Motor neuron (in vitro differentiated cells): ENCODE measurements at regions not wholly inside any gene's neighbourhood (a gene's known extent, or its start where the extent isn't known, plus 50 kb on each side); places are given as distances from the start of the nearest gene placed in this dataset.
"Not testable (repeated sequence)": the region's sequence is repeated elsewhere in the genome, so short reads cannot be mapped to it uniquely, and the experiment has no call there.

Experiments used
- ATAC-seq, 8 experiments: fragments of 200-7000 bp; cut with Tn5 transposase; replicated peaks in 6 of 8; 2 replicates each; pipeline ENCODE4 v1.8.0; 2021; ENCODE audit warnings: mild to moderate bottlenecking in 8 of 8, moderate library complexity in 8 of 8
- H3K27ac ChIP-seq, 2 donors: fragments of 250-450 bp; sonication (Bioruptor Pico); 2 replicates each; pipeline ENCODE4 v1.9.0; 2021; ENCODE audit warnings: antibody characterized with exemption in 2 of 2, mild to moderate bottlenecking in 2 of 2, moderate library complexity in 1 of 2
- H3K4me1 ChIP-seq, 2 donors: fragments of 250-450 bp; sonication (Bioruptor Pico); replicated peaks in 1 of 2; 2 replicates each; pipeline ENCODE4 v1.6.1; 2021; ENCODE audit warnings: antibody characterized with exemption in 2 of 2, mild to moderate bottlenecking in 2 of 2, moderate library complexity in 1 of 2
- H3K4me3 ChIP-seq, 5 donors: fragments of 250-450 bp; sonication (Bioruptor Pico); 2 replicates each; pipeline ENCODE4 v1.9.0; 2021; ENCODE audit warnings: antibody characterized with exemption in 5 of 5, mild to moderate bottlenecking in 5 of 5, moderate library complexity in 4 of 5
- WGBS, 10 experiments: fragments of 450-650 bp; shearing (Covaris generic); methylation state at CpG; one replicate each; pipeline ENCODE4 v1.0.0; 2022; 5-methylcytosine and 5-hydroxymethylcytosine counted together
- in situ Hi-C, 9 experiments: fragments of 400-800 bp; cut with MboI; loops; one replicate each; pipeline ENCODE4 v1.15.0; 2021; ENCODE audit warnings: low sequenced_read_pairs in 9 of 9, low pct_unique_long_range_greater_than_20kb in 2 of 9; ENCODE audit not compliant: unreplicated experiment in 9 of 9

DNA sequence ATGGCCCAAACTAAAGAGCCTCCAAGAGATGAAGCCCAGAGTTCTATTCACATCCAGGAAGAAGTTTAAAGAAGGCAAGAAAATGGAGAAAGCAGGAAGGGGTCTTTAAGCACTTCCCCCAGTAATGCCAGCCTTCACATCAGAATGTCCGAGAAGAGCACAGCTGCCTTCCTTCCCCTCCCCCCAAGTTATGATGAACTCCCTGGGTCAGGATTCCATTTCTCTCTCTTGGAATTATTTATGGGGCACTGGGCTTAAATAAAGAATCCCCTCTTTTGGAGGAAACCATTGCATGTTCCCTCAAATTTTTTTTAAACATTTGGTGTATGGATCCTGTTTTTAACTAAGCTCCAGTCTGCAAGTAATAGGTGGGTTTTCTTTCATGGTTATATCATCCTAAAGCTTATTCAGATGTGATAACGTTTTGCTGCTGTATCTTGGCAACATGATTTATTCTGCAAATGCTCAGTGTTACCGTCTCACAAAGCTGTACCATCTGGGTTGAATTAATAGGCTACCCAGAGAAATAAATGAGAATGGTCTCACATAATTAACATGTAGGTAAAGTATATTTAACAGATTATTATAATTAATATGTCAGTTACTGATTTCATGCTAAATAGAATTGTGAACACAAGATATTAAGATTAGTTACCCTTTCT lies 160.9 kb upstream of the TOX3 start:
- H3K4me1 ChIP-seq, result peaks cover 14 to 43% of the 10 kb centered on the region in 2 donors
- WGBS, 10 experiments, result 0 to 33% (median 0%) methylated on average over 1 to 3 of the region's 3 CpGs; no CpG with 5 or more reads in 1 of the 10 experiments
- no peak overlapping the region for H3K4me3 ChIP-seq
- in situ Hi-C loops, result no loop called here
- peak overlapping the region in 1 of 2 donors; percentile 65 for H3K27ac ChIP-seq
- peak in 5 of 8 experiments; percentile 54 to 75 (median 71) for ATAC-seq

DNA sequence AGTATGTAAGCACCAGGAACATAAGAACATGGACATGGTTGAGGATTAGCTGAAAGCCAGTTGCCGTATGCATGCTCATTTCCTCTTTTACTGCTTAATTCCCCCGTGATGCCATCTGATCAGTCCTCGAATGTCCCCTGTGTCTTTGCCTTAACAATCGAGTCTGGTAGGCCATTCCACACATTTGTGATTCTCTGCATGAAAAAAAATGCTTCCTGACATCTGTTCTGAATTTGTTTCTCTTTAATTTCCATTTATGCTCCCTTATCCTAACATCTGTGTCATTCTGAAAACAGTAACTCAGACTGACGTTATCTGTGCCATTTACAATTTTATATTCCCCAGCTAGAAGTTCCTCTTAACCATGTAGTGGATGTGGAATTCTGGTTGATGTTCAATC lies 158.2 kb upstream of the TOX3 start:
- 0 to 80% (median 52%) methylated on average over 1 to 5 of the region's 5 CpGs; no CpG with 5 or more reads in 1 of the 10 experiments for WGBS, 10 experiments
- in situ Hi-C loops, result no loop called here
- peak in 3 of 8 experiments; percentile 16 to 65 (median 52) for ATAC-seq
- Histone ChIP-seq H3K27ac (no peak overlapping the region), H3K4me1 (peaks cover 14 to 43% of the 10 kb centered on the region in 2 donors), H3K4me3 (no peak overlapping the region)

GRCh38 chr16:52697971-52698370 lies 151.0 kb upstream of the TOX3 start:
- no peak for ATAC-seq
- in situ Hi-C loops, result no loop called here
- Histone ChIP-seq H3K4me3 (no peak overlapping the region), H3K27ac (no peak overlapping the region), H3K4me1 (no peaks in the 10 kb centered on the region)

GRCh38 chr16:52696126-52696525 lies 149.2 kb upstream of the TOX3 start:
- in situ Hi-C loops, result no loop called here
- WGBS, 10 experiments, result 20 to 94% (median 80%) methylated on average over 1 to 3 of the region's 3 CpGs; no CpG with 5 or more reads in 5 of the 10 experiments
- H3K27ac ChIP-seq, result no peak overlapping the region
- ATAC-seq, result no peak
- H3K4me1 ChIP-seq, result no peaks in the 10 kb centered on the region
- no peak overlapping the region for H3K4me3 ChIP-seq

DNA sequence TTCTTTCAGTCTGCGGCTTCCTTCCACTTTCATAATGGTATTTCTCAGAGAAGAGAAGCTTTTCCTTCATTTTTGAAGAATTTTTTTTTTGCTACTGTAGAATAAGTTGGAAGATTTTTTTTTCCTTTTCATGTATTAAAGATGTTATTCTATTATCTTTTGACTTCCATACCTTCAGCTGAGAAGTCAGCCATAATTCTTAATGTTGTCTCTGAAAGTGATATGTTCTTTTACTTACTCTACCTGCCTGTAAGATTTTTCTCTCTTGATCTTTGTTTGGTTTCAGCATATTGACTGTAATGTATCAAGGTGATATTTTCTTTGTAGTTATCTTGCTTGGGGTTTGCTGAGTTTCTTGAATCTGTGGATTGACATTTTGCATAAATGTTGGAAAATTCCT lies 143.5 kb upstream of the TOX3 start:
- no peak for ATAC-seq
- Histone ChIP-seq H3K4me1 (no peaks in the 10 kb centered on the region), H3K27ac (no peak overlapping the region), H3K4me3 (no peak overlapping the region)
- WGBS, 10 experiments, result 6 to 100% (median 79%) methylated on average over 1 of the region's 1 CpG
- in situ Hi-C loops, result no loop called here

GRCh38 chr16:52680993-52681392 lies 134.1 kb upstream of the TOX3 start:
- 33 to 100% (median 100%) methylated on average over 1 of the region's 1 CpG; no CpG with 5 or more reads in 7 of the 10 experiments for WGBS, 10 experiments
- Histone ChIP-seq H3K4me1 (no peaks in the 10 kb centered on the region), H3K4me3 (no peak overlapping the region), H3K27ac (no peak overlapping the region)
- in situ Hi-C loops, result no loop called here
- no peak for ATAC-seq

DNA sequence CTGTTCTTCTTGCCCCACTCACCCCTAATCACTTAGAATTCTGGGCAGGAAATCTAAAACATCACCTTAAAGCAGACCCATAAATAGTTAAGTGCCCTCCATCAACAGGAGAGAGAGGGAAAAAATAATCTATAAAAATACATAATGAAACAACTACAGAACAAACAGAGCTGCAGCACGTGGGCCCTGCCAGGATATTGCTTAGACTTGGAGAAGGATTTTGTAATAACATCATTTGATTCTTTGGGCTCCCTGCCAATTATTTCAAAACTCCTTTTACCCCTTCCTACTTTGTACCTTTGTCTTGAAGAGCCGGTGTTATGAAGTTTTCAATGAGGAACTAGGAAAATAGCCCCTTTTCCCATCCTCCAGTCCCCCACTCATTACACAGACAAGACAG lies 130.6 kb upstream of the TOX3 start:
- Histone ChIP-seq H3K27ac (no peak overlapping the region), H3K4me3 (no peak overlapping the region), H3K4me1 (no peaks in the 10 kb centered on the region)
- in situ Hi-C loops, result no loop called here
- no peak for ATAC-seq
- WGBS, 10 experiments, result 17 to 100% (median 63%) methylated on average over 1 to 2 of the region's 2 CpGs; no CpG with 5 or more reads in 2 of the 10 experiments

DNA sequence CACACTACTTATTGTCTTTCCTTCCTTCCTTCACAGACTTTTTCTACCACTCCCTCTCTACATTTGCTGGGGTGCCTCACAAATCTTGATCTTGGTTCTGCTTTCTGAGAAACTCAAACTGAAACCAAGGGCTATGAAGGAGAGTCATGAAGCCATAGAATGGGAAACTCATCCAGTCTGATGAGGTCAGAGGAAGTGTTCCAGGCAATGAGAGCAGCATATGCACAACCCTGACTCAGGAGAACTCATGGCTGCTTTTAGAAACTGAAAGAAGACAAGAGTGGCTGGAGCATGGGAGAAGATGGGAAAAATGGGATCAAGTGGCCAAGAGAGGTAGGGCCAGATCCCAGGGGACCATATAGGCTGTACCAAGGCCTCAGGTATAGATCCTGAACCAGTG lies 130.0 kb upstream of the TOX3 start:
- in situ Hi-C loops, result no loop called here
- no peak overlapping the region for H3K4me3 ChIP-seq
- ATAC-seq, result peak in 4 of 8 experiments; percentile 19 to 79 (median 52)
- no peaks in the 10 kb centered on the region for H3K4me1 ChIP-seq
- H3K27ac ChIP-seq, result no peak overlapping the region

GRCh38 chr16:52671590-52671989 lies 124.6 kb upstream of the TOX3 start:
- H3K4me3 ChIP-seq, result no peak overlapping the region
- WGBS, 10 experiments, result 0 to 100% (median 90%) methylated on average over 1 of the region's 1 CpG; no CpG with 5 or more reads in 1 of the 10 experiments
- H3K4me1 ChIP-seq, result no peaks in the 10 kb centered on the region
- peak in 3 of 8 experiments; percentile 26 to 69 (median 53) for ATAC-seq
- H3K27ac ChIP-seq, result no peak overlapping the region
- in situ Hi-C loops, result no loop called here

GRCh38 chr16:52657924-52658323 lies 111.0 kb upstream of the TOX3 start:
- ATAC-seq, result no peak
- in situ Hi-C loops, result no loop called here
- peaks cover 0 to 1% of the 10 kb centered on the region in 2 donors for H3K4me1 ChIP-seq
- WGBS, 10 experiments, result 90 to 100% methylated on average over 1 to 2 of the region's 3 CpGs; no CpG with 5 or more reads in 8 of the 10 experiments
- H3K4me3 ChIP-seq, result no peak overlapping the region
- H3K27ac ChIP-seq, result no peak overlapping the region

- ATAC-seq, in situ Hi-C loops: not testable (repeated sequence)
- WGBS, 10 experiments, result 33 to 100% (median 76%) methylated on average over 1 to 3 of the region's 7 CpGs; no CpG with 5 or more reads in 6 of the 10 experiments
Observed at GRCh38 chr16:52655916-52656315, 109.0 kb upstream of the TOX3 start.

DNA sequence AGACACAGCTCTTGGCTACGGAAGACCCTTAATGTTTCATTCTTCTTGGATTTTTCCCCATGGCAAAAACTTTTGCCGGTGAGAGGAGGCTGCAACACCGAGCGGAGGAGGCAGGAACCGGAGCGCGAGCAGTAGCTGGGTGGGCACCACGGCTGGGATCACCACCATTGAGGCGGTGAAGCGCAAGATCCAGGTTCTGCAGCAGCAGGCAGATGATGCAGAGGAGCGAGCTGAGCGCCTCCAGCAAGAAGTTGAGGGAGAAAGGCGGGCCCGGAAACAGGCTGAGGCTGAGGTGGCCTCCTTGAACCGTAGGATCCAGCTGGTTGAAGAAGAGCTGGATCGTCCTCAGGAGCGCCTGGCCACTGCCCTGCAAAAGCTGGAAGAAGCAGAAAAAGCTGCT lies 108.2 kb upstream of the TOX3 start:
- H3K27ac ChIP-seq, ATAC-seq, in situ Hi-C loops, H3K4me3 ChIP-seq: not testable (repeated sequence)
- peaks cover 8 to 24% of the 10 kb centered on the region in 2 donors for H3K4me1 ChIP-seq
- WGBS, 10 experiments, result 50 to 100% (median 96%) methylated on average over 1 to 9 of the region's 17 CpGs; no CpG with 5 or more reads in 2 of the 10 experiments

More at GRCh38 chr16:52655916-52656315, 109.0 kb upstream of the TOX3 start:
- not testable (repeated sequence) for H3K4me3 ChIP-seq, H3K27ac ChIP-seq
- peaks cover under 1 to 16% of the 10 kb centered on the region in 2 donors for H3K4me1 ChIP-seq

DNA sequence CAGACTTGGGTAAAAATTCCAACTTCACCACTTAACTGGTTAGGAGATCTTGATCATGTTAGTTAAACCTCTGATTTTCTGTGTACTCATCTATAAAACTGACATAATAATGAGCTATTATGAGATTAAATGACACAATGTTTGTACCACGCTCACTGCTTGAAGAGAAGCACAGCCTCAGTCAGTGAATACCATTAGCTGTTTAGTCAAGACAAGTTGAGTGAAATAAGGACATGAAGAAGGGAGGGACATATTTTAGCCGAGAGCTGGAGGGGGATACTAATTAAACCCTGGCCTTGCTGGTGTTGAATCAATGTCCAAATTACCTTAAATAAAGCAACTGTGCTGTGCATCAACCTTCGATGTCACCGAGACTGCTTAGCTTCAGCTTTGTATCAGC lies 105.1 kb upstream of the TOX3 start:
- H3K27ac ChIP-seq, result no peak overlapping the region
- ATAC-seq, result peak in 4 of 8 experiments; percentile 18 to 72 (median 60)
- WGBS, 10 experiments, result 0 to 89% (median 50%) methylated on average over 1 to 4 of the region's 4 CpGs; no CpG with 5 or more reads in 1 of the 10 experiments
- H3K4me3 ChIP-seq, result no peak overlapping the region
- H3K4me1 ChIP-seq, result peaks cover 9 to 25% of the 10 kb centered on the region in 2 donors
- in situ Hi-C loops, result no loop called here

GRCh38 chr16:52650789-52651188 lies 103.8 kb upstream of the TOX3 start:
- Histone ChIP-seq H3K4me3 (no peak overlapping the region), H3K4me1 (peaks cover 9 to 25% of the 10 kb centered on the region in 2 donors), H3K27ac (no peak overlapping the region)
- WGBS, 10 experiments, result 0 to 100% (median 14%) methylated on average over 1 to 3 of the region's 3 CpGs; no CpG with 5 or more reads in 1 of the 10 experiments
- ATAC-seq, result peak in 1 of 8 experiments; percentile 54
- in situ Hi-C loops, result no loop called here
